ENCODE measurements at regions not wholly inside any gene's neighbourhood (a gene's known extent, or its start where the extent isn't known, plus 50 kb on each side); places are given as distances from the start of the nearest gene placed in this dataset.

DNA sequence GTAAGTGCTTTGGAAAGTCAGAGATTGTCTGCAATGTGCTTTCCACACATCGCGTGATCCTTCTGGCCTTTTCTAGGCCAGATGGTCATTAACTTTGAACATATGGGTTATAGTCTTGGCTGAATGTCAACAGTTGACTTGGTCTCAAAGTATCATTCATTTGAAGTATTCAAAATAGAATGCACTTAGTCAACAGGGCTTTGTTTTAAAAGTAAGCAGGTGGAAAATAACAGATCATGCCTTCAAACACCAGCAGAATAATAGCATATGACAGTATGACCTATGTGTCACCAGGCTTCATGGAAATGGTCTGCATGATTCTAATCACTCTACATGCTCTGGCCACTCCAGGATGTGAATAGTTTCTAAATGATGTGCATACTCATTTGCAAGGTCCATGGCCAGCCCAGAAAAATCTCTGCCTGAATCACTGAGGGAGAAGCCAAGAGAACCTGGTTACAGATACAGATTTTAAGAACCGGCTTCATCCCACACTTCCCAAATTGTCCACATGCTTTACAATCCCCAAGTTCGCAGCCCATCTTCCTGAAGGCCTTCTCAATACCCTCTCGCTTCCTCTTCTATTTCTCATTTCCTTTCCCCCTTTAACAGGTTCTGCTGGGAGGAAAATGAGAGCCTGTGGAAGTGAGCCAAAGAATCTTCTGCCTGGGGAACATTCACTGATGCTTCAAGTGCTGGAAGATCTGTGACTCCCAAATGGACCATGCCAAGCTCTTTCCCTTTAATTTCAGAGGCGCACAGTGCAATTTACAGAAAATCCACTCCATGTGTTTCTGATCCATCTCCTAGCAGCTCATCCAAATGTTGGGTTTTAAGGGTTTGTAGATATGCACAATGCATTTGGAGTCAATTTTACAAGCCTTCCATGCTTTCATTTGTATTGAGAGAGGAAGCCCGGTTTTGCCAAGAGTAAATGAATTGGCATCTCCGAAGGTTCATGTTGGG is 122.8 kb upstream of the GDF10 start:
- Histone ChIP-seq H3K4me1 (ENCODE audit: insufficient read depth, low read length, poor library complexity, severe bottlenecking) (peaks cover 11% of the 10 kb centered on the region), H3K36me3 (ENCODE audit: insufficient read depth, low read length, poor library complexity, severe bottlenecking) (no peaks in the 10 kb centered on the region), H3K27me3 (replicated peaks; ENCODE audit: insufficient read depth, low read depth, low read length, poor library complexity) (no peaks in the 10 kb centered on the region), H3K27ac (ENCODE audit: low read depth, low read length, poor library complexity, severe bottlenecking) (no peak overlapping the region), H3K4me3 (ENCODE audit: low read depth, low read length, poor library complexity, severe bottlenecking) (no peak overlapping the region), H3K9me3 (ENCODE audit: low read depth, low read length, poor library complexity, severe bottlenecking) (no peaks in the 10 kb centered on the region)
- POLR2A ChIA-PET (ENCODE audit: low non-redundant PET): no interaction called here
- no peak for TF ChIP-seq EZH2 (IDR thresholded peaks at IDR 0.05; ENCODE audit: borderline replicate concordance, low read depth, low read length, poor library complexity, severe bottlenecking)
- no peak for TF ChIP-seq CTCF (conservative IDR thresholded peaks at IDR 0.05; ENCODE audit: low read depth, low read length)
- DNase-seq (ENCODE audit: low spot score): no peak
- CTCF ChIA-PET: no interaction called here
- no TSS peak for BruUV-seq (replicated peaks)
- intact Hi-C loops (cut with micrococcal nuclease; ENCODE audit: unreplicated experiment): no loop called here

DNA sequence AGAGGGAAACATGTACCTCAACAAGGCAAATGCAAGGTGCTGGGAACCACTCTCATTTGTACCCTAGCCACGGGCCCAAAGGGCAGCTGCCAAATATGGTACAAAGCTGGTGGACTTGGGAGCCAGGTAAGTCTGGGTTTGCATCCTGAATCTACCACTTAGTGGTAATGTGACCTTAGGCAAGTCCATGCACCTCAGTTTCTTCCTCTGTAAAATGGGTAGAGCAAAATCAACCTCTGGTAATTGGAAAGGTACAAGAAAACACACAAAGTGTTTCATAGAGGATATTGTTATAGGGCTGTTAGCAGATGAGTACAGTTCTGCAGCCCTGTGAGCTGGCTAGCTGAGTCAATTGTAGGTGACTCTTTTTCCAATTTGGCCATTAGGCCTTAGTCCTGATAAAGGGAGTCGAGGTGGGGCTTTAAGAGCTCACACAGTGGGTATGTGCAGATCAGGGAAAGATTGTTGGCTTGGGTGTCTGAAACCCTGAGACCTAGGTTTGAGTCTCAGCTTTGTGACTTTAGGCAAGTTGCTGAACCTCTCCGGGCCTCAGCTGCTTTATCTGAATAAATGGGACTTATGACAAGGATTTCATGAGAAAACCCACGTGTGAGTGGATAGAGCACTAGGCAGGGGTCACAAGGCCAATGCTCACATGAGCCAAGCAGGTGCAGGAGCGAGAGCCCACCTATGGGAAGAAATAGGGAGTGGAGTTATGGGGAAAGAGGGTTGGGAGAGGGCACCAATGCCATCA is 121.3 kb upstream of the GDF10 start:
- no TSS peak for BruUV-seq (replicated peaks)
- POLR2A ChIA-PET (ENCODE audit: low non-redundant PET): no interaction called here
- Histone ChIP-seq H3K36me3 (ENCODE audit: insufficient read depth, low read length, poor library complexity, severe bottlenecking) (no peaks in the 10 kb centered on the region), H3K4me3 (ENCODE audit: low read depth, low read length, poor library complexity, severe bottlenecking) (no peak overlapping the region), H3K27me3 (replicated peaks; ENCODE audit: insufficient read depth, low read depth, low read length, poor library complexity) (no peaks in the 10 kb centered on the region), H3K27ac (ENCODE audit: low read depth, low read length, poor library complexity, severe bottlenecking) (no peak overlapping the region), H3K9me3 (ENCODE audit: low read depth, low read length, poor library complexity, severe bottlenecking) (no peaks in the 10 kb centered on the region), H3K4me1 (ENCODE audit: insufficient read depth, low read length, poor library complexity, severe bottlenecking) (peaks cover 11% of the 10 kb centered on the region)
- no peak for DNase-seq (ENCODE audit: low spot score)
- intact Hi-C loops (cut with micrococcal nuclease; ENCODE audit: unreplicated experiment): no loop called here
- TF ChIP-seq CTCF (conservative IDR thresholded peaks at IDR 0.05; ENCODE audit: low read depth, low read length) (no peak), EZH2 (IDR thresholded peaks at IDR 0.05; ENCODE audit: borderline replicate concordance, low read depth, low read length, poor library complexity, severe bottlenecking) (no peak)
- CTCF ChIA-PET: no interaction called here

DNA sequence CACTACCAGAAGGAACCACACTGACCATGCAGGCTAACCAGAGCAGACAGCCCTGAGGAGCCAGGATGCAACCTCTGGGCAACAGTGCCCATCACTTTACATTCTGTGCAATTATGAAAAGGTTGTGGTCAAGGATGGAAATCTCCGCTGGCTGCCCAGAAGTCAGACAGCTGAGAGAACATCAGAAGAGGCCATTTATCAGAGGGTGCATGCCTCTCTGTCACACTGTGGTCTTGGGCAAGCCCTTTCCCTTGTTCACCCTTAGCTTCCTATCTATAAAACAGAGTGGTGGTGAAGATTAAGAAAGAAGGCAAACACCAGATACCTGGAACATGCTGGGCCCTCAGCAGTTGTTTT is 120.7 kb upstream of the GDF10 start:
- no peak overlapping the region for H3K27ac ChIP-seq (ENCODE audit: low read depth, low read length, poor library complexity, severe bottlenecking)
- no peak for TF ChIP-seq CTCF (conservative IDR thresholded peaks at IDR 0.05; ENCODE audit: low read depth, low read length)
- TF ChIP-seq EZH2 (IDR thresholded peaks at IDR 0.05; ENCODE audit: borderline replicate concordance, low read depth, low read length, poor library complexity, severe bottlenecking): no peak
- no peak for DNase-seq (ENCODE audit: low spot score)
- H3K36me3 ChIP-seq (ENCODE audit: insufficient read depth, low read length, poor library complexity, severe bottlenecking): no peaks in the 10 kb centered on the region
- ChIA-PET CTCF (no interaction called here), POLR2A (ENCODE audit: low non-redundant PET) (no interaction called here)
- peaks cover 11% of the 10 kb centered on the region for H3K4me1 ChIP-seq (ENCODE audit: insufficient read depth, low read length, poor library complexity, severe bottlenecking)
- H3K9me3 ChIP-seq (ENCODE audit: low read depth, low read length, poor library complexity, severe bottlenecking): no peaks in the 10 kb centered on the region
- intact Hi-C loops (cut with micrococcal nuclease; ENCODE audit: unreplicated experiment): no loop called here
- BruUV-seq (replicated peaks): no TSS peak
- H3K4me3 ChIP-seq (ENCODE audit: low read depth, low read length, poor library complexity, severe bottlenecking): no peak overlapping the region
- no peaks in the 10 kb centered on the region for H3K27me3 ChIP-seq (replicated peaks; ENCODE audit: insufficient read depth, low read depth, low read length, poor library complexity)
